Right forelimb (tissue), 1 donor: ENCODE measurements at regions not wholly inside any gene's neighbourhood (a gene's known extent, or its start where the extent isn't known, plus 50 kb on each side); places are given as distances from the start of the nearest gene placed in this dataset.

Source experiments
- DNase-seq: peaks from one replicate; pipeline ENCODE4 v3.0.0-alpha.2; 2018

- DNase-seq, result no peak
These were observed 211.7 kb downstream of the FAM76B start for GRCh38 chr11:95577716-95578460.

GRCh38 chr11:95576146-95576845, 213.3 kb downstream of the FAM76B start:
- DNase-seq, result no peak

- DNase-seq, result no peak
These were observed 214.1 kb downstream of the FAM76B start for GRCh38 chr11:95575517-95575916.

- no peak for DNase-seq
These were observed 217.8 kb downstream of the FAM76B start for GRCh38 chr11:95571718-95572260.

GRCh38 chr11:95570845-95571244, 218.7 kb downstream of the FAM76B start:
- no peak for DNase-seq

- DNase-seq, result no peak
These were observed 220.4 kb downstream of the FAM76B start for GRCh38 chr11:95569207-95569606.

GRCh38 chr11:95568281-95568680, 221.3 kb downstream of the FAM76B start:
- no peak for DNase-seq

GRCh38 chr11:95567685-95568084, 221.9 kb downstream of the FAM76B start:
- no peak for DNase-seq

- no peak for DNase-seq
These were observed 223.4 kb downstream of the FAM76B start for GRCh38 chr11:95566211-95566610.

GRCh38 chr11:95565724-95566141, 223.8 kb downstream of the FAM76B start:
- DNase-seq, result no peak

- no peak for DNase-seq
These were observed 225.7 kb downstream of the FAM76B start for GRCh38 chr11:95563859-95564258.

GRCh38 chr11:95563173-95563572, 226.4 kb downstream of the FAM76B start:
- DNase-seq, result no peak

GRCh38 chr11:95562196-95562921, 227.2 kb downstream of the FAM76B start:
- DNase-seq, result no peak

- DNase-seq, result no peak
These were observed 229.7 kb downstream of the FAM76B start for GRCh38 chr11:95559899-95560298.

GRCh38 chr11:95557376-95557775, 232.2 kb downstream of the FAM76B start:
- no peak for DNase-seq

GRCh38 chr11:95556342-95557163, 233.0 kb downstream of the FAM76B start:
- no peak for DNase-seq

- DNase-seq, result no peak
These were observed 233.6 kb downstream of the FAM76B start for GRCh38 chr11:95556011-95556341.

- DNase-seq, result no peak
These were observed 234.7 kb downstream of the FAM76B start for GRCh38 chr11:95554911-95555310.

GRCh38 chr11:95549301-95549700, 240.3 kb downstream of the FAM76B start:
- no peak for DNase-seq

GRCh38 chr11:95548416-95548815, 241.2 kb downstream of the FAM76B start:
- no peak for DNase-seq

- DNase-seq, result no peak
These were observed 241.6 kb downstream of the FAM76B start for GRCh38 chr11:95547976-95548375.

- DNase-seq, result no peak
These were observed 242.4 kb downstream of the FAM76B start for GRCh38 chr11:95547186-95547585.
